ENCODE measurements at regions not wholly inside any gene's neighbourhood (a gene's known extent, or its start where the extent isn't known, plus 50 kb on each side); places are given as distances from the start of the nearest gene placed in this dataset.
"Not testable (repeated sequence)": the region's sequence is repeated elsewhere in the genome, so short reads cannot be mapped to it uniquely, and the experiment has no call there.

DNA sequence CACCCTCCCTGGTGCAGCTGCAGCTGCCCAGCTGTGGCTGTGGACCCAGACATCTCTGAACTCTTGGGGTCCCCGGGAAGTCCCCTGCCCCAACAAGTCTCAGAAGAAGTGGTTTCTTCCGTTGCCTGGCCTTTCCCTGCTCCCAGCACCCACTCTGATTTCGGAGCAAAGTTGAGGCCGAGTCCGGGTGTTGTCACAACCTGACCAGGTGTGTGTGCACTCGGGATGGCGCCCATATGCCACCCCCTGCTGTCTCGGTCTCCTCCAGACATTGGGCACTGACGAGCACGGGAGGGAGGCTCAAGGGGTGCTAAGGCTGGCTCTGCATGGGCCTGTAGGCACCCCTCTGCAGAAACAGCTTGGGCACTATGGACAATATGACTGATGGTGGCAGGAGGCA, 1055.3 kb downstream of the REEP3 start:
- H3K4me3 ChIP-seq (ENCODE audit: low read depth in 1 of 2, low read length in 2 of 2), result no peak overlapping the region
- no peak overlapping the region for H3K9ac ChIP-seq (ENCODE audit: low read depth in 1 of 2, low read length in 2 of 2)
- H3K36me3 ChIP-seq (ENCODE audit: control insufficient read depth in 1 of 2, insufficient read depth in 2 of 2, low read length in 2 of 2), result no peaks in the 10 kb centered on the region
- no peak overlapping the region for H3K27ac ChIP-seq (ENCODE audit: low read depth, low read length)
- no peaks in the 10 kb centered on the region for H3K9me3 ChIP-seq (ENCODE audit: control insufficient read depth in 1 of 2, low read length in 2 of 2)
- H3K27me3 ChIP-seq (ENCODE audit: control insufficient read depth in 1 of 2, insufficient read depth in 2 of 2, low read length in 2 of 2), result no peaks in the 10 kb centered on the region
- peaks cover 0 to 3% of the 10 kb centered on the region in 2 donors for H3K4me1 ChIP-seq (ENCODE audit: control insufficient read depth in 1 of 2, insufficient read depth in 2 of 2, low read length in 2 of 2)

DNA sequence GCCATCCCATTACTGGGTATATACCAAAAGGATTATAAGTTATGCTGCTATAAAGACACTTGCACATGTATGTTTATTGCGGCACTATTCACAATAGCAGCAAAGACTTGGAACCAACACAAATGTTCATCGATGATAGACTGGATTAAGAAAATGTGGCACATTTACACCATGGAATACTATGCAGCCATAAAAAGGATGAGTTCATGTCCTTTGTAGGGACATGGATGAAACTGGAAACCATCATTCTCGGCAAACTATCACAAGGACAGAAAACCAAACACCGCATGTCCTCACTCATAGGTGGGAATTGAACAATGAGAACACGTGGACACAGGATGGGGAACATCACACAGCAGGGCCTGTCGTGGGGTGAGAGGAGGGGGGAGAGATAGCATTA, 1057.6 kb downstream of the REEP3 start:
- H3K36me3 ChIP-seq (ENCODE audit: control insufficient read depth in 1 of 2, insufficient read depth in 2 of 2, low read length in 2 of 2); H3K27me3 ChIP-seq (ENCODE audit: control insufficient read depth in 1 of 2, insufficient read depth in 2 of 2, low read length in 2 of 2); H3K4me1 ChIP-seq (ENCODE audit: control insufficient read depth in 1 of 2, insufficient read depth in 2 of 2, low read length in 2 of 2); H3K9me3 ChIP-seq (ENCODE audit: control insufficient read depth in 1 of 2, low read length in 2 of 2); H3K4me3 ChIP-seq (ENCODE audit: low read depth in 1 of 2, low read length in 2 of 2); H3K9ac ChIP-seq (ENCODE audit: low read depth in 1 of 2, low read length in 2 of 2); H3K27ac ChIP-seq (ENCODE audit: low read depth, low read length): not testable (repeated sequence)

DNA sequence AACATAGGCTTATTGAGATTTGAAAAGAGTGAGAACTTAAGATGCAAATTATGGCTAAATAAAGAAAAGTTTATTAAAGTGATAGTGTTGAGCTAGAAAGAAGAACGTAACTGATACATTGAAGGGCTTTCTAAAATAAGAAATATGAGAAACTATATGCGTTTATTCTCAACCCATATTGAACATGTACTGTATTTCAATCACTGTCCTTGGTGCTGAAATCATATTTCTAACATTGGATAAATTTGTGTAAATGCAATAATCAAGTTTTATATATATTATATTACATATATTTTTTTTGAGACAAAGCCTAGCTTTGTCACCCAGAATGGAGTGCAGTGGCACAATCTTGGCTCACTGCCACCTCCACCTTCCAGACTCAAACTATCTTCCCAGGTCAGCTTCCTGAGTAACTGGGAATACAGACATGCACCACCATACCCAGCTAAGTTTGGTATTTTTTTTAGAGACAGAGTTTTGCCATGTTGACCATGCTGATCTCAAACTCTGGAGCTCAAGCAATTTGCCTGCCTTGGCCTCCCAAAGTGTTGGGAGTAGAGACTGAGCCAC, 1065.8 kb downstream of the REEP3 start:
- H3K9me3 ChIP-seq (ENCODE audit: control insufficient read depth in 1 of 2, low read length in 2 of 2), result no peaks in the 10 kb centered on the region
- H3K36me3 ChIP-seq (ENCODE audit: control insufficient read depth in 1 of 2, insufficient read depth in 2 of 2, low read length in 2 of 2), result no peaks in the 10 kb centered on the region
- H3K4me1 ChIP-seq (ENCODE audit: control insufficient read depth in 1 of 2, insufficient read depth in 2 of 2, low read length in 2 of 2), result no peaks in the 10 kb centered on the region
- no peak overlapping the region for H3K4me3 ChIP-seq (ENCODE audit: low read depth in 1 of 2, low read length in 2 of 2)
- no peak overlapping the region for H3K9ac ChIP-seq (ENCODE audit: low read depth in 1 of 2, low read length in 2 of 2)
- no peak overlapping the region for H3K27ac ChIP-seq (ENCODE audit: low read depth, low read length)
- H3K27me3 ChIP-seq (ENCODE audit: control insufficient read depth in 1 of 2, insufficient read depth in 2 of 2, low read length in 2 of 2), result no peaks in the 10 kb centered on the region

DNA sequence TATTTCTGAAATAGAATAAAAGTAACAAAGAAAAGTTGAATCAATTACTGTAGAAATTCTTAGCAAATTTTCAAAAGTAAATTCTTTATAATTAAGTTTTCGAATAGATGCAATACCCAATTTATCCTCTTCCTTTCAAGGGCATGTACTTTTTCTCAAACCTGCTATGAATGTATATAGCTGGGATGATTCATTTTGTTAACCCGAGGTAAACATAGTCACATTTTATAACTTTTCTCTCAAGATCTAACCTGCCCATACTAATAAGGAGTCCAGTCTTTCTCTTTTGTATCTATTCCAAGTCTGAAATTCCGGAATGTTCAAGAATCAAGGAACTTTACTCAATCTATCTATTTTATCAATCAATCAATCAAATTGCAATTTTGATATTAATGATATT, 1072.9 kb downstream of the REEP3 start:
- Histone ChIP-seq H3K27ac (ENCODE audit: low read depth, low read length) (no peak overlapping the region), H3K4me1 (ENCODE audit: control insufficient read depth in 1 of 2, insufficient read depth in 2 of 2, low read length in 2 of 2) (no peaks in the 10 kb centered on the region), H3K4me3 (ENCODE audit: low read depth in 1 of 2, low read length in 2 of 2) (no peak overlapping the region), H3K9ac (ENCODE audit: low read depth in 1 of 2, low read length in 2 of 2) (no peak overlapping the region), H3K9me3 (ENCODE audit: control insufficient read depth in 1 of 2, low read length in 2 of 2) (no peaks in the 10 kb centered on the region), H3K36me3 (ENCODE audit: control insufficient read depth in 1 of 2, insufficient read depth in 2 of 2, low read length in 2 of 2) (no peaks in the 10 kb centered on the region), H3K27me3 (ENCODE audit: control insufficient read depth in 1 of 2, insufficient read depth in 2 of 2, low read length in 2 of 2) (no peaks in the 10 kb centered on the region)

DNA sequence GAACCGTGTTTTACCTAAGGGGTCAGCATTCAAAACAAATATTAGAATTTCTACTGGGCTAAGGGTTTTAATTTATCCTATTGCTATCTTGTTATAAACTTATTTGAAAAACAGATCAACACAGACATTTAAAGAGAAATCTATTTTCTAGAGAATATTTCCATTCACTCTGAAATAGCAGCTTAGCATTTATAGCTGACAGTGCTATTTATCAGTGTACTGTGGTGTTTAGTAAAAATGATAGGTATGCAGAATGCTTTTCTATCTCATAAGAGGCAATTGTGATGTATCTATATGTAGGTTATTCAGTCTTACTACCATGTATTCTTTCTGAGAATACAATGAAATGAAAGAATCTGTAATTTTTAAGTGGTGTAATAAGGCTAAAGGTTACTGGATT, 1077.4 kb downstream of the REEP3 start:
- Histone ChIP-seq H3K4me1 (ENCODE audit: control insufficient read depth in 1 of 2, insufficient read depth in 2 of 2, low read length in 2 of 2) (no peaks in the 10 kb centered on the region), H3K36me3 (ENCODE audit: control insufficient read depth in 1 of 2, insufficient read depth in 2 of 2, low read length in 2 of 2) (no peaks in the 10 kb centered on the region), H3K27me3 (ENCODE audit: control insufficient read depth in 1 of 2, insufficient read depth in 2 of 2, low read length in 2 of 2) (no peaks in the 10 kb centered on the region), H3K9me3 (ENCODE audit: control insufficient read depth in 1 of 2, low read length in 2 of 2) (no peaks in the 10 kb centered on the region), H3K9ac (ENCODE audit: low read depth in 1 of 2, low read length in 2 of 2) (no peak overlapping the region), H3K4me3 (ENCODE audit: low read depth in 1 of 2, low read length in 2 of 2) (no peak overlapping the region), H3K27ac (ENCODE audit: low read depth, low read length) (no peak overlapping the region)

DNA sequence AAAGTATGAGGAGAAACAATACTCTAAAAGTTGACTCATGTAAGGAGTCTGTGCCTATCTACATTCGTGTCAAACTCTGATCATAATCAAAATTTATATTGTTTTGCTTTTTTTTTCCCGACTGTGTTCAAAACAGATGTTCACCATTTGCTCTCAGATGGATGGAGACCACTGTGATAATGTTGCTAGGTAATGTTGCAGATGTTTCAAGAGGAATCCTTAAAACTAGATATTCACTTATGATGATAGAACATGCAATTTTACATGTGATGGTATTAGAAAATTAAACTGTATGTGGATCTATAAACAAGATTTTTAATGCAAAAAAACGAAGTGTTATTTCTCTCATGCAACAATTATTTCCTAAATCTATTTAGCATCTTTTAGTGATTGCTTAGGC, 1080.1 kb downstream of the REEP3 start:
- Histone ChIP-seq H3K27me3 (ENCODE audit: control insufficient read depth in 1 of 2, insufficient read depth in 2 of 2, low read length in 2 of 2) (no peaks in the 10 kb centered on the region), H3K4me3 (ENCODE audit: low read depth in 1 of 2, low read length in 2 of 2) (no peak overlapping the region)

DNA sequence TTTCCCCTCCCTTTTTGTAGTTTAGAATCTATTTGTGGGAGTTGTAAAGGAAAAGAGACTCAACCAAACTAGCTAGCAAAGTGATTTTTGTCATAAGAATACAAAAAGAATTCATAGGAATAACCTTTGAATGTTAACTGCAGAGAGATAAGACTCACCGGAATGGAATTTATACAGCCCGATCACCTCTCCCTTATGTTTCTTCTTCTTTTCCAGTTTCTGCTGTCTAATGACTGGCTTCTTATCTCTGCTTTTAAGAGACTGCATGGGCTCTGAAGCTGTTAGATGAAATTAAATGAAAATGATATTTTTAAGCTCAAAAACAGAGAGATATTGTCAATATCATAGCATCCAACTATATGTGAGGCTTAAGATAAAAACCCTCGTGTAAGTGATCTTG, 1095.9 kb downstream of the REEP3 start:
- no peak overlapping the region for H3K27ac ChIP-seq (ENCODE audit: low read depth, low read length)

More for the DNA sequence above, 1080.1 kb downstream of the REEP3 start:
- no peak overlapping the region for H3K9ac ChIP-seq (ENCODE audit: low read depth in 1 of 2, low read length in 2 of 2)
- H3K36me3 ChIP-seq (ENCODE audit: control insufficient read depth in 1 of 2, insufficient read depth in 2 of 2, low read length in 2 of 2), result no peaks in the 10 kb centered on the region
- no peaks in the 10 kb centered on the region for H3K4me1 ChIP-seq (ENCODE audit: control insufficient read depth in 1 of 2, insufficient read depth in 2 of 2, low read length in 2 of 2)
- H3K27ac ChIP-seq (ENCODE audit: low read depth, low read length), result no peak overlapping the region
- H3K9me3 ChIP-seq (ENCODE audit: control insufficient read depth in 1 of 2, low read length in 2 of 2), result no peaks in the 10 kb centered on the region

DNA sequence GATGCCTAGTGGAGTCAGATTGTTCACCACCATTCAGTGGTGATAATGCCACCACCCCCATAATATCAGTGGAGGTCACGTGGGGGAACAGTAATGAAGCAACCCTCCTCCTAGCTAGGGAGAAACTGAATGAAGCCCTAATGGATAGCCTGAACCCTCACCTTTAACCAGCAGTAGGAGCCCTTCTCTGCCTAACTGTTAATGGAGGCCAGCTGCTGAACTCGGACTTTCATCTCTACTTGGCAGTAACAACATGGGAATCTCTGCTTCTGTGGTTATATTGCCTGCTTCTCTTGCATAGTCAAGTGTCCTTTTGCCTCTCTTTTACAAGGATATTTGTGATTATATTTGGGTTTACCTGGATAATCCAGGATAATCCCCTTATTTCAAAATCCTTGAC, 1097.9 kb downstream of the REEP3 start:
- H3K4me3 ChIP-seq (ENCODE audit: low read depth in 1 of 2, low read length in 2 of 2), result no peak overlapping the region
- no peaks in the 10 kb centered on the region for H3K36me3 ChIP-seq (ENCODE audit: control insufficient read depth in 1 of 2, insufficient read depth in 2 of 2, low read length in 2 of 2)
- H3K4me1 ChIP-seq (ENCODE audit: control insufficient read depth in 1 of 2, insufficient read depth in 2 of 2, low read length in 2 of 2), result no peaks in the 10 kb centered on the region
- H3K9me3 ChIP-seq (ENCODE audit: control insufficient read depth in 1 of 2, low read length in 2 of 2), result no peaks in the 10 kb centered on the region
- no peak overlapping the region for H3K27ac ChIP-seq (ENCODE audit: low read depth, low read length)
- no peak overlapping the region for H3K9ac ChIP-seq (ENCODE audit: low read depth in 1 of 2, low read length in 2 of 2)
- no peaks in the 10 kb centered on the region for H3K27me3 ChIP-seq (ENCODE audit: control insufficient read depth in 1 of 2, insufficient read depth in 2 of 2, low read length in 2 of 2)

More for the DNA sequence above, 1095.9 kb downstream of the REEP3 start:
- Histone ChIP-seq H3K4me3 (ENCODE audit: low read depth in 1 of 2, low read length in 2 of 2) (no peak overlapping the region), H3K4me1 (ENCODE audit: control insufficient read depth in 1 of 2, insufficient read depth in 2 of 2, low read length in 2 of 2) (no peaks in the 10 kb centered on the region), H3K9ac (ENCODE audit: low read depth in 1 of 2, low read length in 2 of 2) (no peak overlapping the region), H3K36me3 (ENCODE audit: control insufficient read depth in 1 of 2, insufficient read depth in 2 of 2, low read length in 2 of 2) (no peaks in the 10 kb centered on the region), H3K27me3 (ENCODE audit: control insufficient read depth in 1 of 2, insufficient read depth in 2 of 2, low read length in 2 of 2) (no peaks in the 10 kb centered on the region), H3K9me3 (ENCODE audit: control insufficient read depth in 1 of 2, low read length in 2 of 2) (no peaks in the 10 kb centered on the region)

DNA sequence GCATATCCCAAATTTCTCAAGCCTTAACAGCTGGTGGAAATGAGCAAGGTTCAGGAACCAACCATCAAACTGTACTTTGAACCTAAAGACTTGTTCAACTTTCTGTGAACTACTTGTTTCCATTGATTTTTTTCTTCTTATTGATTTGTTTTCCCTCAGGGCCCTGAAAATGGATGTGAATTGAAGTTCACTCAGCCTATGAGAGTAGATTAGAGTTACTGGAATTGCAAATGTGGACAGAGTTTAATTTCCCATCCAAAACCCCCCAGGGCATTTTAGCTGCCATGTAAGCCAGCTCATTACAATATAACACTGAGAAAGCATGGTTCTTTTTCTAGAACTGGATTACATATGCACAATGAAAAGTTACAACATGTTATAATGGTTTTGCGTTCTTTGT, 1105.7 kb downstream of the REEP3 start:
- Histone ChIP-seq H3K27me3 (ENCODE audit: control insufficient read depth in 1 of 2, insufficient read depth in 2 of 2, low read length in 2 of 2) (no peaks in the 10 kb centered on the region), H3K27ac (ENCODE audit: low read depth, low read length) (no peak overlapping the region), H3K9me3 (ENCODE audit: control insufficient read depth in 1 of 2, low read length in 2 of 2) (peaks cover 0 to 4% of the 10 kb centered on the region in 2 donors), H3K9ac (ENCODE audit: low read depth in 1 of 2, low read length in 2 of 2) (no peak overlapping the region), H3K4me3 (ENCODE audit: low read depth in 1 of 2, low read length in 2 of 2) (no peak overlapping the region), H3K4me1 (ENCODE audit: control insufficient read depth in 1 of 2, insufficient read depth in 2 of 2, low read length in 2 of 2) (no peaks in the 10 kb centered on the region), H3K36me3 (ENCODE audit: control insufficient read depth in 1 of 2, insufficient read depth in 2 of 2, low read length in 2 of 2) (no peaks in the 10 kb centered on the region)

DNA sequence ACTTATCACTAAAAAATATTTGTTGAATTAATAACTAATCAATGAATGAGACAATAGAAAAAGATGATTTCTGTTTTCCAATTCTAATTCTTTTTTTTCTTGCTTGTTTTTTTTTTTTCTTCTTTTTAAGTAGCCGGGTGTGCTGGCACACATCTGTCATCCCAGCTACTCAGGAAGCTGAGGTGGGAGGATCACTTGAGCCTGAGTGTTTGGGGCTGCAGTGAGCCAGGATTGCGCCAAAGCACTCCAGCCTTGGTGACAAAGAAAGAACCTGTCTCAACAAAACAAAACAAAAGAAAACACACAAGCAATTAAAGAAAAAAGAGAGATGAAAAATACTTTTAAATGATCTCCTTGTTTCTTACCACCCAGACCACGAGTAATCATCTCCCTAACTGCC, 1109.3 kb downstream of the REEP3 start:
- no peaks in the 10 kb centered on the region for H3K27me3 ChIP-seq (ENCODE audit: control insufficient read depth in 1 of 2, insufficient read depth in 2 of 2, low read length in 2 of 2)
- H3K27ac ChIP-seq (ENCODE audit: low read depth, low read length), result no peak overlapping the region
- no peaks in the 10 kb centered on the region for H3K4me1 ChIP-seq (ENCODE audit: control insufficient read depth in 1 of 2, insufficient read depth in 2 of 2, low read length in 2 of 2)
- H3K9ac ChIP-seq (ENCODE audit: low read depth in 1 of 2, low read length in 2 of 2), result no peak overlapping the region
- H3K4me3 ChIP-seq (ENCODE audit: low read depth in 1 of 2, low read length in 2 of 2), result no peak overlapping the region
- H3K36me3 ChIP-seq (ENCODE audit: control insufficient read depth in 1 of 2, insufficient read depth in 2 of 2, low read length in 2 of 2), result no peaks in the 10 kb centered on the region
- peaks cover 0 to 4% of the 10 kb centered on the region in 2 donors for H3K9me3 ChIP-seq (ENCODE audit: control insufficient read depth in 1 of 2, low read length in 2 of 2)

DNA sequence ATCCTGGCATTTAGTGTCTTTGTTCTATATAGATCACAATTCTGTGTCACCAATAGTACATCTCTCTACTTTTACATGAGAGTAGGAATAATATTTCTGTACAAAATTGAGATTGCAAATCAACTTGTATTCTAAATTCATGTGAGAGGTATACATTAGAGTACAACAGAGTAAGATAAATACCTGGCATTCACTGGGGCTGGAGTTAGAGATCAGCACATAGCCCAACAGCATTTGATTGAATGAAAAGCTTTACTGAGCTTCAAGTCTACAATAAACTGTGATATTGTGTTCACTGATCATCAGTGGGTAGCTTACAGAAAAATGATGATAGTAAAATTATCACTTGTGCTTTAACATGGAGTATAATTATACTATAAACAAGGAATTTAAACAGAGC, 1114.7 kb downstream of the REEP3 start:
- no peaks in the 10 kb centered on the region for H3K9me3 ChIP-seq (ENCODE audit: control insufficient read depth in 1 of 2, low read length in 2 of 2)
- no peaks in the 10 kb centered on the region for H3K27me3 ChIP-seq (ENCODE audit: control insufficient read depth in 1 of 2, insufficient read depth in 2 of 2, low read length in 2 of 2)
- no peak overlapping the region for H3K9ac ChIP-seq (ENCODE audit: low read depth in 1 of 2, low read length in 2 of 2)
- no peak overlapping the region for H3K4me3 ChIP-seq (ENCODE audit: low read depth in 1 of 2, low read length in 2 of 2)
- no peaks in the 10 kb centered on the region for H3K36me3 ChIP-seq (ENCODE audit: control insufficient read depth in 1 of 2, insufficient read depth in 2 of 2, low read length in 2 of 2)
- H3K4me1 ChIP-seq (ENCODE audit: control insufficient read depth in 1 of 2, insufficient read depth in 2 of 2, low read length in 2 of 2), result no peaks in the 10 kb centered on the region
- no peak overlapping the region for H3K27ac ChIP-seq (ENCODE audit: low read depth, low read length)
